Activated CD4-positive, alpha-beta T cell treated with anti-CD3 and anti-CD28 coated beads for 48 hours (primary cell): ENCODE measurements at regions not wholly inside any gene's neighbourhood (a gene's known extent, or its start where the extent isn't known, plus 50 kb on each side); places are given as distances from the start of the nearest gene placed in this dataset.
"Not testable (repeated sequence)": the region's sequence is repeated elsewhere in the genome, so short reads cannot be mapped to it uniquely, and the experiment has no call there.

ENCODE experiments used
- DNase-seq: peaks from one replicate; pipeline ENCODE4 v3.0.0-alpha.2; 2020

DNA sequence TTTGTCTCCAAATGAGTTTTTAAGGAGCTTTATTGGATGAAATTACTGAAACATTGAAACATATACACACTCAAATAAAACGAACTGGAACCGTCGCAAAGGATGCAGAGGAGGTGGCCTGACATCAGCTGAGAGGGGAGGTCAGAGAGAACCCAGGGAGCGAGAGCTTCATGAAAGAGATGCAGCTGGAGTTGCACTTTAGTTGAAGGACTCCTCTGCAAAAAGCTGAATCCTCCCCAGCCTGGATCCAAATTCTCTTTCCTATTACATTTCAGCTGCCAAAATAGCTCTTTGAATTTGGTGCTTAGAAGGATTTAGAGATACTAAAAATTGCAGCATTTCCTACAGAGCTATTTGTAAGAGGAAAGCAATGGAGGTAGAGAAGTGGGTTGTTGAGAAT is 140.0 kb upstream of the DPP6 start:
- DNase-seq = no peak

DNA sequence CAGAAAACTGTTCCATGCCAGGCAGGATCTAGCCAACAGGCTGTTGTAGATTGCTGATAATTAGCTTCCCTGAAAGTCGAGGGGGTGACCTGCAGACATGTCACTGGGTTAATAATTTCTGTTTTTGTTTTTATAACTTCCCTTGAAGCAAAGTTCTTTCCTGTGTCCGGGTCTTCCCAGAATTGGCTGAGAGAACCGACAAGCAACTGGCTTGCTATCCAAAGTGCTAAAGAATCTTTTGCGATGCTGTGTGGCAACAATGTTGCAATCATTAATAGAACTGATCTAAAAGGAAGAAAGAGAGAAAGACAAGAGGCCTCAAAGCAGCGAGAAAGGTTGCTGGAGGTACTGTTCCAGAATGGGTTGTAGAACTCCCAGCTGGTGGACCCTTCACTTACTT is 132.1 kb upstream of the DPP6 start:
- no peak for DNase-seq

DNA sequence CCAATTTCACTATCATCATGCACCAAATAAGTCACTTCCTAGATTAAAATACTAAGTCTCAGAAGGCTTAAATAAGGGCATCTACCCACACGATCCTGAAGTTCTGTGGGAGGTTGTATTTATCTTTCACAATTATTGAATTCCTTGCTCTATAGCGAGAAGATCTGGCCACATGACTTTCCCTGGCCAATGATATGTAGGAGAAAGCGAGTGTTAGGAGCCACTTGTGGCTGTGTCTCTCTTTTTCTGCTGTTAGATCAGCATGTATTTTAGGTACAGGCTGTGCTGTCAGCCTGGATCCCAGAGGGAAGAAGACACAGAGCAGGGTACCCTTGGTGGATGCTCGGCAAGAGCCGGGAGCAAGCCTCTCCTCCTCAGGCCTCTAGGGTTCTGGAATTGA is 131.3 kb upstream of the DPP6 start:
- no peak for DNase-seq

DNA sequence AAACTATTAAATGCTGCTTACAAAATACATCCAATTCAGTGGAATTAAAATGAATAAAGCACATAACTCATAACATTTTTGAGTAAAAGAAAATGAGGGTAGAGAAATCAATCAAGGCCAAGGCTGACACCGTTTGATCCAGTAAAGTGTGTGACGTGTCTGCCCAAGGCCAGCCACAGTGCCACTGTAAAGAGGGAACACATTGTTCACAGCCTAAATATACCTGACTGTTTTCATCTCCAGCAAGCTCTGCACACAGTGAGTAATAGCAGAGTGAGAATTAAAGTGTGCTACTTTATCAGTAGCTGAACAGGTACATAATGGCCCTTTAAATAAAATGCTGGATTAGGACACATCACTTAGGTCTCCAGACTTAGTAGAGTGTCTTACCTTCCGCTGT is 130.8 kb upstream of the DPP6 start:
- DNase-seq = no peak

DNA sequence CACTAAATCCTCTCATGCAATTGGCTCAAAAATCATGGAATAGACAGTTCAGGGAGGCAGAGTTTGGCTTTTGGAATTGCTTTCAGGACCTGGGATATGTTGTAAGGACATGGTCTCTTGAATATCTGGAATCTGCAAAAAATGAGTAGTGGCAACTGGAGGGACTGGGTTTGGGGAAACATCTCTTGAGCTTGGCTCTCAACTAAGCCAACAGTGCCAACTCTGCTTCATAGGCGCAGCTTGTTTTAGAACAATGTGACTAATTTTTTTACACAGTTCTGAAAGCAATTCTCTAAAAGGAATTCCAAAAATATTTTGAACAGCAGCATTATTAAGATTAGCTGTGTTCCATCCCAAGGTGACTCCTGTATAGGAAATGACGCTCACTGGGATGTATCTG is 121.5 kb upstream of the DPP6 start:
- DNase-seq = no peak

DNA sequence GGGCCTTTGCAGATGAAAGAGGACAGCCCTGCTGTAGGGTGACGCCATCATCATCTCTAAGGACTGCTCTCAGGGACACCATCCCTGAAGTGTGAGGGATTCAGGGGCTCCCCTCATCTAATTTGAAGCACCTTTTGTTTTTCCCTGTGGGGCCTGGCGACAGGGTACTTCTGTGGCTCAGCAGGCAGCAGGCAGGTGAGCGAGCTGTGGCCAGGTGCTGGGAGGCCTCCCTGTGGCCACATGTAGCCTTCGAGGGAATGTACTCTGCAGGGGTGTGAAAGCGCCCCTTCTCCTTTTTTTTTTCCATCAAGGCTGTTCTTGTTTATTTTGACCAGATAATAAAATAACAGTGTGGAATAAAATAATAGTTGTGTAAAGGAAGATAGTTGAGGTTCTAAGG is 118.2 kb upstream of the DPP6 start:
- no peak for DNase-seq

DNA sequence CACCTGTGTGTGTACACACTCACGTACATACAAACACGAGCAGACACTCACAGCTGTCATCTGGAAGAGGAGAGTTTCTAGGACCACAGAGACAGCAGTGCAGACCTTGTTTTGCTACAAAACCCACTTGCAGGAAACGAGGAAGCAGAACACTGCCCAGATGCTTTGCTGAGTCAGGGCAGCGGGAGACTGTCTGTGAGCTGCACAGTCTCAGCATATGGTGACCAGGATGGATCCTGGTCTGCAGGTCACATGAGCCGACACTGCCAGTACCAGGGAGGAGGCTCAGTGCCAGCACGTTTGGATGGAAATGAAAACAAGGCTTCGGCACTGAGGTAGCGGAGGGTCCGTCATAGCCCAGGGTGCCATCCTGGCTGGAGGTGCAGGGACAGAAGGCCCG is 117.6 kb upstream of the DPP6 start:
- DNase-seq = no peak

DNA sequence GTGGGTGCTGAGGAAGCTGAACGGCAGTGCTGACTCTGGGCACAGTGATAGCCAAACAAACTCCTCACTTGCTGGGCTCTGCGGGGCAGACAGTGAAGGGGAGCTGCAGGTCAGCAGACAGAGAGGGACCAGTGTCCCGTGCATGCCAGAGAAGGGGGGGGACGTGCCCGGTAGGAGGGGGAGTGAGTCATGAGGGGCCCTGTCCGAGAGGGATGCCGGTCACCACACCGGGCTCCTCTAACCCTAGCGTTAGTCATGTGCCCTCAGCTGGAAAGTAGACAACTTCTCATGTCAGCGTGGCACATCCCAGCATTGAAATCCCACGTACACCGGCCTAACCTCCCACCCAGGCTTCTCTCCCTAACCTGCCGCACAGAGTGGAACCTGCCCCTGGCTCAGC is 117.1 kb upstream of the DPP6 start:
- no peak for DNase-seq

DNA sequence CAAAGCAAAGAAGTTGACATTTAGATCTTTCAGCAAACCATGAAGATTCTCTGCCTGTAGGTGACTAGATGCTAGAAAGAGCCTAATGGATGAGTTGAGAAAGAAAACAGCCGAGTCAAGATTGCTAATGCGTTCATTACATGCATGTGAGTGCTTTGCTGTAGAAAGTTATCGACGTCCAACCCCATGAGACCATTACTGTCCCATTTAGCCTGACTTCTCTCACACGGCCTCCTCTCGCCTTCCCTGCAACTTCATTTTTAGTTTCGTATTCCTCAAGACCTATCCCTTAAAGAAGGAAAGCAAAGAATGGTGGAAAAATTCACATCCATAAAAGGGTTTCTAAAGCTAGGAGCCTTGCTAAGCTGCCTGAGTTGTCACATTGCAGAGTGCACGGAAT is 113.7 kb upstream of the DPP6 start:
- DNase-seq = no peak

DNA sequence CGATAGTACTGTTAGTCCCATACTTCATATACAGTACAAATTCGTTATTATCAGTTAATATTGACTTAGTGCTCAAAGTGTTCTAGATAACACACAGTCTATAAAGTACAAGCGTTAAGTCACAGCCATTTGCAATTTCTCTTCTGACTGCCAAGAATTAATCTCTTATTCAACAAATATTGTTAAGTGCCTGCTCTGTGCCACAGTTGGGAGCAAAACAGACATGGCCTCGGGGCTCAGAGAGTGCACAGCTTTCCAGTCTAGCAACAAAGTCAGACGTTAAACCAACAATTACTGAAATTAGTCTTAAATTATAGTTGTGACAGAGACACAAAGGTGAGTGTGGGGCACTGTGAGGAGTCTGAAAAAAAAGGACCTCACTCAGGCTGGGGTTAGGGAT is 113.0 kb upstream of the DPP6 start:
- no peak for DNase-seq

DNA sequence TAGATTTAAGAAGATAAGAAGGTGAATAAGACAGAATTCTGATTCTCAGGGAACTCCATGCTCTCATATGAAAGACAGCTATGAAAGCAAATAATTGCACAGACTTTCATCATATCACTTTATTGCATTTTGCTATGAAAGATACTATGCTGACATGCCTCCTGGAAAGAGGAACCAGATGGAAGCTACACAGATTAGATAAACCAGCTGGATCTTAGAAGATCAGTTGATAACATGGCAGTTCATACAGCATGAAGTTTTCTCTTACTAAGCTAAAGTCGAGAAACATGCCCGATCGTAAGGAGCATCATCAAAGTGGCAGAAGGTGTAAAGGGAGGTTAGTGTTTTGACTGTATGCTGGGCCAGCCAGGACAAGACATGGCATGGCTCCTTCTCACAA is 112.5 kb upstream of the DPP6 start:
- no peak for DNase-seq

DNA sequence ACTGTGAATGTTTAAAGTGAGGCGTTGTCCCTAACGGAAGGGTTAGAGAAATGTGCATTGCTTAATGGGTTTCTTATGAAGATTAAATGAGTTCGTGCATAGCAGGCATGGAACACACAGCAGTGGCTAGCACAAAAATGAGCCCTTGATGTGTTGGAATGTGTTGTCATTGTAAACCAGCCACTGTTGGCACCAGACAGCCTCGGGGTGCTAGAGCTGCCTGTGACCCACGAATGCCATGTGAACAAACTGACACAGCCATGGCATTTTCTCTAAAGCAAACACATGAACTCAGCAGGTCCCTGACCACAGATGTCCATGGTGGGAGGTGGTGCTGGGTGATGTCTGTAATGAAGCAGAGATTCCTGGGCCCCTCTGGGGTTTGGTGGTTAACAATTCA is 111.1 kb upstream of the DPP6 start:
- no peak for DNase-seq

DNA sequence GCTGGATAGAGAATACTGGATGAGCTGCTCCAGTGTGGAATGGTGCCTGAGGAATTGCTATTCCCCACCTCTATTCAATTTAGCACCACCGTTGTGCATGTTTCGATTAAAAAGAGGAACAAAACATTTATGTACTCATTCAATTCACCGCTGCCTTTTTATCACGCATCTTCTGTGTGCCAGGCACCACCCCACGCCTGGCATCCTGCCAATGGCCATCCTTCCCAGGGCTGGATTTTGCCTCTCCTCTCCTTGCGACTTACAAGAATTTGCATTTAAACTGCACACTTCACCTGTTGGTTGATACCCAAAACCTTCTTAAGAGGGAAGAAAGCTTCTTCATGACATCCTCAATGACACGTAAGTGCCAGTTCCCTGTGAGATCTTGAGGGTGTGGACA is 110.2 kb upstream of the DPP6 start:
- no peak for DNase-seq

DNA sequence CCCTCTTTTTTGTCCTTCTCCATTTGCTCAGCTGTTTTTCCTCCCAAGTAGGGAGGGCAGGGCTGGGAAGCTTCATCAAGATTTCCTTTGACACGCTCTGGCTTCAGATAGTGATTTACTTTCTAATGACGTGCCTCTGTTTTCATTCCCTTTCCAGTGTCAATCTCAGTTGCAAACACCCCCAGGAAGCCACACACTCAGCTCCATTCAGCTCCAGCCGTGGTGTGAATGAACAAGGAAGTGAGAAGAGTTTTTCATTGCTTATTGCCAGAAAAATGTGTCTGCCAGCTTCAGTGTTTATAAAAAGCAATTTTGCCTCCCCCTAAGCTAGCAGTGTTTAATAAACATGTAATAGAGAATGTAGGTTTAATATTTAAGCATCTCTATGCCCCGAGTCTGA is 108.7 kb upstream of the DPP6 start:
- DNase-seq = no peak

DNA sequence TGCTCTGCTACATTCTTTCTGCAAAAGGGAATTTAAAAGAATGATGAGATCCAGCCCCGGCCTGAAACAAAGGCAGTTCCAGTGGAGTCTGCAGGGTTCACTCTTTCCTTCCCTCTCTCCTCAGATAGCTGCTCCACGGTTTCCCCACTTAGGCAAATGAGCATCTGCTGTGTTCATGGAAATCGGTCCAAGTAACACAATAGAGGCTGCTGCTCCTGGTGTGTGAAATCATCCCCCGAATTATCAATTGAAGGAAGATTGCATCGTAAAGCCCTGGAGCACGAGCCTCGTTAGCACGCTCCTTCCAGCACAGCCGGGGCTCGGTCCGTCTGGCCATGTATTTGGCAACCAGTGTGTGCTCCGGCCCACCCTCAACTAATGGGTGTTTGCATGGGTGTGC is 108.3 kb upstream of the DPP6 start:
- DNase-seq = no peak

DNA sequence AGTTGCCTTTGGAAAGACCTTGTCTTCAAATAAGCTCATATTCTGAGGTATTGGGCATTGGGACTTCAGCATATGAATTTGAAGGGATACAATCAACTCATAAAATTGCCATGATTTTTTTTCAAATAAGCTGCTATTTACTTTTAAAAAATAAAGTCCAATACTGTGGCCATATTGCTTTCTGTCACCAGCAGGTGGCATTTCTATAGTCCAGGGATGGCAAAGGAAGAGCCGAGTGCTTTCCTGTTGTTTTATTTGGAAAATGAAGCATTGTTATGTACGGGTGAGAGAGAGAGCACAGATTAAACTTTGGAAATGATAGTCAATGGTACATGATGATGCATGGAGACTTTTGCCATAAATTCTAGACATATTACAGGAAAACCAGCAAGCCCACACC is 104.1 kb upstream of the DPP6 start:
- no peak for DNase-seq

DNA sequence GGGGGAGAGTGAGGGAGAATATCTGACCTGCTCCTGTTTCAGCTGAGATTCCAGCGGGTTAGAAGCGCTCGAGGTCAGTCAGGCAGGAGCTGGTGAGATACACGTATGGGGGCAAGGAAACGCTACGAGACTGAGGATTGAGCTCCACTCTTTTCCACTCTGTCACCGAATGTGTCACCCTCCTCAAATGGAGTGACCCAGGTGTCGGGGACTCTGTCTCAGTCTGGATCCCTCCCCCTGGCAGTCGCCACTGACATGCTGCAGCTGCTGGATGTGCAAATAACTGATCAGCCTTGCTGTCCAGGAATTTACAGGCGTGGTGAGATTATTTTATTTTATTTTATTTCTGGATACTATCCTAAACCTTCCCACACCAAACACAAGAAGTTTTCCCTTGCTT is 100.9 kb upstream of the DPP6 start:
- DNase-seq = no peak

DNA sequence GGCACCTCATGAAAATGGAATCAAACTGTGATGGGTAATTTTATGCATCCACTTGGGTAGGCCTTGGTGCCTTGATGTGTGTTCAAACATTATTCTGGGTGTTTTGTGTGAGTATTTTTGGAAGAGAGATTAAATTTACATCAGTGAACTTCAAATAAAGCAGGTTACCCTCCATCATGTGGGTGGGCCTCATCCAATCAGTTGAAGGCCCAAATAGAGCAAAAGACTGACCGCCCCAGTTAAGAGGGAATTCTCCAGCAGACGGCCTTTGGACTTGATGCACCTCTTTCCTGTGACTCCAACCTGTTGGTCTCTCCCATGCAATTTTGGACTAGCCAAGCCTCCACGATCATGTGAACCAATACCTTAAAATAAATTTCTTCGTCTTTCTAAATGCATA is 97.7 kb upstream of the DPP6 start:
- no peak for DNase-seq

DNA sequence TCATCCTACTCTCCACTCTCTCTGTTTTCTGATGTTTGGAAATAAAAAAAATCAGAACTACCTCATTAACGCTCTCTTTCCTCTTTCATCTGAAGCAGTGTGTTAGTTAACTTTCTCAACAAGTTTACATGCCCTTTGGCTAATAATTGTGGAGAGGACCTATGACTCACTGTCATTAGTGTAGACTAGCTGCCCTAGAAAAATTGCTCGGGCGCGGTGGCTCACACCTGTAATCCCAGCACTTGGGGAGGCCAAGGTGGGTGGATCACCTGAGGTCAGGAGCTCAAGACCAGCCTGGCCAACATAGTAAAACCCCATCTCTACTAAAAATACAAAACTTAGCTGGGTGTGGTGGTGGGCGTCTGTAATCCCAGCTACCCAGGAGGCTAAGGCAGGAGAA is 94.5 kb upstream of the DPP6 start:
- DNase-seq = not testable (repeated sequence)

DNA sequence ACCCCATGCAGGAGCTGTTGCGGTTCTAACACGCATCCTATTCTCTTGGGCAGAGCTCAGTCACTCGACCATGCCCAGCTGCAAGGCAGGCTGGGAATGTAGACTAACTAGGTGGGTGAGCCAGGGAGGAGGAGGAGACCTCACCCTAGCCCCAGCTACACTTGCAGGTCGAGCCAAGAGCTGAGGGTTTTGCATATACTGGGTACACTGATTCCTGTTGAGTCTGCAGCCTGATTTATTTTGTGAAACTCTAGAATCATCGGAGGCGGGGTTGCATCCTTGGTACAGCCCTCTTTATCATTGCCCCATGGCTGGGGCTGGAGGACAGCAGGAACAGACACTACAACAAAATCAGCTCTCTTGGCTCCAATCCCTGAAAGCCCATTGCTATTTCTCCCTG is 93.8 kb upstream of the DPP6 start:
- DNase-seq = not testable (repeated sequence)

DNA sequence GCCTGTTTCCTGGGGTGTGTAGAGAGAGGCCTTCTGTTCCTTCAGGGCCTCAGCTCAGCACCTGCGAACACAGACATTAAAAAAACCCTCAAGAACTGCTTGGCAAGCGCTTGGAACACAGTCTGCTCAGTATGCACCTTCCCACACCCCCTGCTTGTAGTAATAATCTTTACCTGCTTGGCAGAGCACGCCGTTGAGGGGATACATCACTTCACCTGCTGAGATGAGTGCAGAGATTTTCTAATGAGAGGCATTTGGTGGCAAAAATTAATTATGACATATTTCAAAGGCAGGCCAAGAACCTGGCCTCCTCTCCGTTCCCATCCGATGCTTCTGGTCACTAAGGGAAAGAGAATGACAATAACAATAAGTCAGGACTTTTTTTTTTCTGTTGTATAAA is 93.4 kb upstream of the DPP6 start:
- DNase-seq = not testable (repeated sequence)

DNA sequence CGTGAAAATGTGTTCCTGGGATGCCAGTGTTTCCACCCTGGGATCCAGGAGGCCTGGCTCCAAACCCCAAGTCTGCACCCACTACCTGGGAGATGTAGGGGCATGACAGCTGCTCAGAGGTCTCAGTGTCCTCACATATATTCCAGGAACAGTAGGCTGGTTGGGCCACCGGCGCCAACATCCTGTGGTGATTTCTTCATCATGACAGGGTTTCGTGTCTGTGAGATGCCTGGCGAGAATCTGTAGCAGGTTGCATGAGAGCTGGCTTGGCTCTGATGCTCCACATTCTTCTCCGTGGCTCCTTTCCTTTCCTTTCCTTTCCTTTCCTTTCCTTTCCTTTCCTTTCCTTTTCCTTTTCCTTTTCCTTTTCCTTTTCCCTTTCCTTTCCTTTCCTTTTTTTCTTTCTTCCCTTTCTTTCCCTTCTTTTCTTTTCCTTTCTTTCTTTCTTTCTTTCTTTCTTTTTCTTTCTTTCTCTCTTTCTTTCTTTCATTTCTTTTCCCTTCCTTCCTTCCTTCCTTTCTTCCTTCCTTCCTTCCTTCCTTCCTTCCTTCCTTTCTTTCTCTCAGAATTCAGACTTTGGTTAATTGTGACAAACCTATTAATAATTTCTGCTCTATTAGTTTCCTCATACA is 87.6 kb upstream of the DPP6 start:
- not testable (repeated sequence) for DNase-seq

DNA sequence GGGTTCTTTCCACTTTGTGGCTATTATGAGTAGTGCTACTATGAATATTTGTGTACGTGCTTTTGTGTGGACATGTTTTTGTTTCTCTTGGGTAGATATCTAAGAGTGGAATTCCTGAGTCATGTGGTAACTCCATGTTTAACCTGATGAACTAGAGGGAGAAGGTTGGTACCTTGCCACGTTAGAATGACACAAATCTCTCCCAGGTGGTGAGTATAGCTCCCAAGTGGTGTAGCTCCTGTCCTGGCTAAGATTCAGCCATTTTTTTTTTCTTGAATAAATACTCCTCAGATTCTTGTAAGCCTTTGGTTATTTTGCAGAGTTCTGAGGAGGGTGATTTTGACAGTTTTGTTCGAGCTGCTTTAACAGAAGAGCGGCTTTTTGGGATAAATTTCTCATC is 83.2 kb upstream of the DPP6 start:
- not testable (repeated sequence) for DNase-seq

DNA sequence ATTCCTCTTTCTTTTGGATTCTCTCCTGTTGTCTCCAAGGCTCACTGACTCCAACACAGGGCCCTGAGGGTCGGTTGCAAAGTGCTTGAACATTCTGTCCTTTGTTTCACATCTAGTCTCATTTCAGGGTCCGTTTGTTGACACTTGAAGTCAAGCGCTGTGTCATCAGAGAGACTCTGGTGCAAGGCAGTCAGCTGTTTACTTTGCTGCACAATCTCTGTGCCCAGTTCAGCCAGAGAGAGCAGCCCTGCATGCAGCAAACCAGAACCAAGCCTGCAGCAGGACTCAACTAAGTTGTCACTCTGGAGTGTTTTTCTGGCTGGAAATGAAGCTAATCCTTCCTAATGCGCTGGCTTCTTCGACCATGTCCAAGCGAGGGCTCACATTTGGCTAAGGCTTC is 77.6 kb upstream of the DPP6 start:
- DNase-seq = not testable (repeated sequence)

DNA sequence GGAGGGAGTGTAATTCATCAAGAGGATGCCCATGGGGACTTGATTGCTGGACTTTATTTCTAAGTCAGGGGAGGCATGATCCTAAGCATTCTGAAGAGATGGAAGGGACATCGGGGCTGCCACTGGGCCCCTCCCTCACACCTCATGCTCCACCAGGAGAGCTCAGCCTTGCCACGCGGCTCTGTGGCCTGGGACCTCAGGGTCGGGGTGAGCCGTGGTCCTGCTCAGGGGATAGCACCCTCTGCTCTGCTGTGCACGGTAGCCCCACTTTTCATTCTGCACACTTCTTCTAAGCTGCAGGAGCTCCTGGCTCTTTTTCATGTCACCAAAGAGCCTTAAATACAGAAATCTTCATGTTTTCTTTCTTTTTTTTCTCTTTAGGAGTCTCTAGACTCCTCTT is 75.5 kb upstream of the DPP6 start:
- DNase-seq = not testable (repeated sequence)

DNA sequence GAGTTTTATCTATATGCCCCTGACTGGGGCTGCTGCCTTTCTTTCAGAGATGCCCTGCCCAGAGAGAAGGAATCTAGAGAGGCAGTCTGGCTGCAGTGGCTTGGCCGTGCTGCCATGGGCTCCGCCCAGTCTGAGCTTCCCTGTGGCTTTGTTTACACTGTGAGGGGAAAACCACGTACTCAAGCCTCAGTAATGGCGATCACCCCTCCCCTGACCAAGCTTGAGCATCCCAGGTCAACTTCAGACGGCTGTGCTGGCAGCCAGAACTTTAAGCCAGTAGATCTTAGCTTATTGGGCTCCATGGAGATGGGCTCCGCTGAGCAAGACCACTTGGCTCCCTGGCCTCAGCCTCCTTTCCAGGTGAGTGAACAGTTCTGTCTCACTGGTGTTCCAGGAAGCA is 69.0 kb upstream of the DPP6 start:
- DNase-seq = not testable (repeated sequence)
